Central memory CD4-positive, alpha-beta T cell (primary cell): ENCODE measurements at regions not wholly inside any gene's neighbourhood (a gene's known extent, or its start where the extent isn't known, plus 50 kb on each side); places are given as distances from the start of the nearest gene placed in this dataset.

Experiments
- DNase-seq: peaks from one replicate; pipeline ENCODE4 v3.0.0; 2022

GRCh38 chr11:116234989-116235568 lies 537.7 kb downstream of the BUD13 start:
- no peak for DNase-seq

- DNase-seq, result no peak
These were observed 539.2 kb downstream of the BUD13 start for GRCh38 chr11:116233561-116233960.

- no peak for DNase-seq
These were observed 540.4 kb downstream of the BUD13 start for GRCh38 chr11:116232364-116232828.

- no peak for DNase-seq
These were observed 541.2 kb downstream of the BUD13 start for GRCh38 chr11:116231543-116231942.

GRCh38 chr11:116230438-116230837 lies 542.3 kb downstream of the BUD13 start:
- no peak for DNase-seq

GRCh38 chr11:116229236-116229970 lies 543.4 kb downstream of the BUD13 start:
- DNase-seq, result no peak

GRCh38 chr11:116226731-116227130 lies 546.1 kb downstream of the BUD13 start:
- DNase-seq, result no peak

- no peak for DNase-seq
These were observed 546.8 kb downstream of the BUD13 start for GRCh38 chr11:116225784-116226585.

- no peak for DNase-seq
These were observed 547.6 kb downstream of the BUD13 start for GRCh38 chr11:116225236-116225635.

- DNase-seq, result no peak
These were observed 547.9 kb downstream of the BUD13 start for GRCh38 chr11:116224889-116225200.

GRCh38 chr11:116224154-116224888 lies 548.5 kb downstream of the BUD13 start:
- no peak for DNase-seq

GRCh38 chr11:116221351-116221750 lies 551.4 kb downstream of the BUD13 start:
- DNase-seq, result no peak

GRCh38 chr11:116219171-116219635 lies 553.6 kb downstream of the BUD13 start:
- no peak for DNase-seq

GRCh38 chr11:116217441-116217840 lies 555.3 kb downstream of the BUD13 start:
- DNase-seq, result no peak

GRCh38 chr11:116217006-116217405 lies 555.8 kb downstream of the BUD13 start:
- no peak for DNase-seq

- no peak for DNase-seq
These were observed 557.2 kb downstream of the BUD13 start for GRCh38 chr11:116215471-116216113.

GRCh38 chr11:116211147-116211546 lies 561.6 kb downstream of the BUD13 start:
- no peak for DNase-seq

GRCh38 chr11:116210663-116211062 lies 562.1 kb downstream of the BUD13 start:
- no peak for DNase-seq

GRCh38 chr11:116209255-116209654 lies 563.5 kb downstream of the BUD13 start:
- DNase-seq, result no peak

- no peak for DNase-seq
These were observed 565.2 kb downstream of the BUD13 start for GRCh38 chr11:116207421-116208141.

- DNase-seq, result no peak
These were observed 565.8 kb downstream of the BUD13 start for GRCh38 chr11:116207019-116207418.

- no peak for DNase-seq
These were observed 569.9 kb downstream of the BUD13 start for GRCh38 chr11:116202922-116203321.
